Tibial nerve (tissue), 4 donors: ENCODE measurements at regions not wholly inside any gene's neighbourhood (a gene's known extent, or its start where the extent isn't known, plus 50 kb on each side); places are given as distances from the start of the nearest gene placed in this dataset.

Source experiments
- EP300 ChIP-seq, 2 donors: sonication (generic); formaldehyde crosslinking; IDR thresholded peaks; one replicate each; pipeline ENCODE4 v1.6.1; 2017; ENCODE audit warnings: antibody characterized with exemption in 2 of 2, mild to moderate bottlenecking in 1 of 2
- POLR2A ChIP-seq, 2 donors: fragments of 450-650 bp; IDR thresholded peaks; one replicate each; pipeline ENCODE4 v1.6.1; 2017; ENCODE audit warnings: antibody characterized with exemption in 2 of 2, mild to moderate bottlenecking in 2 of 2, moderate library complexity in 2 of 2
- TF ChIP-seq, protein P1 (sequence below), 5 experiments: fragments of 200-600 bp in 3 of 5; fragments of 450-650 bp in 2 of 5; sonication (generic) in 3 of 5; IDR thresholded peaks; one replicate each; pipeline ENCODE4 v1.5.1; 2016 to 2019; ENCODE audit warnings: antibody characterized with exemption in 5 of 5, mild to moderate bottlenecking in 3 of 5, moderate library complexity in 2 of 5

DNA sequence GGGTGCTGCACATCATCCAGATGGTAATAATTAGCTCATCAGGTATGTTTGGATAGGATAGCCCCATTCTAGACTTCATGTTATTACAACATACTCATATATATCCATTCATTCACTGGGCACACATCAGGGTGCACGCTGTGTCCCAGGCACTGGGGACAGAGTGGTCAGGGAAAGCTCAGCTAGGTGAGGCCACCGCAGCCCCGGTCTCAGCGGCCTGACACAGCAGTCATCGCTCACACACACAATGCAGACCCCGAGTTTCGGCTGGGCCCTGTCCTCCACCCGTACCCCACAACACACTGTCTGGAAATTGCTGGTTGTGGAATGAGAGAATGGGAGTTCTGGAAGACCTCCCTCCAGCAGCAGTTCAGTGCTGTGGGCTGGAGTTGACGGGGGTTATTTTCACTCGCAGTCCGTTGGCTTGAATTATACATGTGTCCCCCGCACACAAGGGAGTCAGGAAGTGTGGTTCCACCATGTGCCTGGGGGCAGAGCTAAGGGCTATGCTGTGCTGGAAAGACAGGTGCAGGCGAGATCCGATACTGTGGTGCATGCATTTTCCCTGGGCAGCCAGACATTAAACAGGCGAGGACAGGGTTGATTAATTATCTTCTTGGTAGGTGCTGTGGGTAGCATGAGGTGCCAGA, 257.6 kb downstream of the TEX29 start:
- TF ChIP-seq, protein P1, sequence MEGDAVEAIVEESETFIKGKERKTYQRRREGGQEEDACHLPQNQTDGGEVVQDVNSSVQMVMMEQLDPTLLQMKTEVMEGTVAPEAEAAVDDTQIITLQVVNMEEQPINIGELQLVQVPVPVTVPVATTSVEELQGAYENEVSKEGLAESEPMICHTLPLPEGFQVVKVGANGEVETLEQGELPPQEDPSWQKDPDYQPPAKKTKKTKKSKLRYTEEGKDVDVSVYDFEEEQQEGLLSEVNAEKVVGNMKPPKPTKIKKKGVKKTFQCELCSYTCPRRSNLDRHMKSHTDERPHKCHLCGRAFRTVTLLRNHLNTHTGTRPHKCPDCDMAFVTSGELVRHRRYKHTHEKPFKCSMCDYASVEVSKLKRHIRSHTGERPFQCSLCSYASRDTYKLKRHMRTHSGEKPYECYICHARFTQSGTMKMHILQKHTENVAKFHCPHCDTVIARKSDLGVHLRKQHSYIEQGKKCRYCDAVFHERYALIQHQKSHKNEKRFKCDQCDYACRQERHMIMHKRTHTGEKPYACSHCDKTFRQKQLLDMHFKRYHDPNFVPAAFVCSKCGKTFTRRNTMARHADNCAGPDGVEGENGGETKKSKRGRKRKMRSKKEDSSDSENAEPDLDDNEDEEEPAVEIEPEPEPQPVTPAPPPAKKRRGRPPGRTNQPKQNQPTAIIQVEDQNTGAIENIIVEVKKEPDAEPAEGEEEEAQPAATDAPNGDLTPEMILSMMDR (IDR thresholded peaks at IDR 0.05) = no peak
- TF ChIP-seq EP300 (IDR thresholded peaks at IDR 0.05) (no peak), POLR2A (IDR thresholded peaks at IDR 0.05) (no peak)
